Activated CD4-positive, alpha-beta T cell treated with anti-CD3 and anti-CD28 coated beads, Interleukin-2, amount 50 U/mL, for 48 hours (primary cell): ENCODE measurements at regions not wholly inside any gene's neighbourhood (a gene's known extent, or its start where the extent isn't known, plus 50 kb on each side); places are given as distances from the start of the nearest gene placed in this dataset.
"Not testable (repeated sequence)": the region's sequence is repeated elsewhere in the genome, so short reads cannot be mapped to it uniquely, and the experiment has no call there.

Experiments used
- DNase-seq, 2 experiments: peaks; one replicate each; pipeline ENCODE4 v3.0.0-alpha.2; 2020

DNA sequence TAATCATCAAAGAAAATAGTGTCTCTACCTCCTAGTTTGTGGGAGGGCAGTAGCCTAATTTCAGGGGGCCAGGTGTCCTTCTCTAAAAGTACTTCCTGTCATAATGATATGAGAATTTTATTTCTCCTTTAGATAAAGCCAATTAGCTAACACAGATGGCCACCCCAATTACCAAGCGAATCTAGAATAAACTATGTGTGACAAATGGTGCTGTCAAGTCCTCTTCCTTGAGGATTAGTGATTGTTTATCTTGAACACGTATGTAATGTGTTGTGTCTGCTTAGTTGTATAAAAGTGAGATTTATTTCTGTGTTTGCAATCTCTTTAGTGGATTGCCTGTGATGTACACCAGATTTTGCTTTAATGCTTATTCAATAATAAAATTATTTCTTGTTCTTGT lies 1120.0 kb downstream of the SORCS1 start:
- DNase-seq: no peak

DNA sequence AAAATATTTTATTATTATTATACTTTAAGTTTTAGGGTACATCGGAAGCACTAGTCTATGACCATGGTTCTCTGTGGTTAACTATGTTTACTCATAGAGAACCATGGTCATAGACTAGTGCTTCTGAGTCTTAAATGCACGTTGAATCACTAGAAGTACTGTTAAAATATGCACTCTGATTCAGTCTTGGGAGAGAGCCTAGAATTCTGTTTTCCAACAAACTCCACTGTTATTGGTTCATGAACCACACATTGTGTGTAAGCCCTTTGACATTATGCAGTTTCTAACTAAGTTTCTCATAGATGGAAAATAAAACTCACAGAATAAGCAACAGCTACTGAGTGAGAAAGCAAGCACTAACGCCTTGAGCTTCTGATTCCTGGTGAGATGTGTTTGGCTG lies 1120.6 kb downstream of the SORCS1 start:
- DNase-seq: no peak

GRCh38 chr10:106038246-106038645 lies 1126.3 kb downstream of the SORCS1 start:
- DNase-seq: no peak

GRCh38 chr10:106033065-106033464 lies 1131.4 kb downstream of the SORCS1 start:
- DNase-seq: no peak

DNA sequence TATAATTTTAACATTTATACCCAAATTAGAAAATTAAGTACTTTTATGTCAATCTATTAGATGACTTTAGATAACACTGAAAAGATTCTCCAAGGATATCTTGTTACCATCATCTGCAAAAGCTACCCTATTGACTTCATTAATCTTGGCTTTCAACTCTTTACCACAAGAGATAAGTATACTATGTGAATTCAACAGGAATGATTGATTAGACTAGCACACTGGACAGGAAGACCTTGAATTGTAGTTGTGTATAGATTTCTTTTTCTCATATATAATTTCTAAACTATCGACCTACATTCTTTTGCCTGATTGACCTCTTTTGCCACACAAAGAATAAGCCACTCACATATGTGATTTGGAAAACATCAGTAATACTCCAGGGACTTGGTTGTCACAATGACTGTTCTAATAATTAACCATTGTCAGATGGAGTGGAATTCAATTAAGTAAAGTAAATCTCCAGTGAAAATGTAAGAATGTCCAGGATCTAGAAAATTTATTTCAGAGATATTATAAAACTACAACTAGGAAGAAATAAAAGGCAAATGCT lies 1132.0 kb downstream of the SORCS1 start:
- DNase-seq: no peak

DNA sequence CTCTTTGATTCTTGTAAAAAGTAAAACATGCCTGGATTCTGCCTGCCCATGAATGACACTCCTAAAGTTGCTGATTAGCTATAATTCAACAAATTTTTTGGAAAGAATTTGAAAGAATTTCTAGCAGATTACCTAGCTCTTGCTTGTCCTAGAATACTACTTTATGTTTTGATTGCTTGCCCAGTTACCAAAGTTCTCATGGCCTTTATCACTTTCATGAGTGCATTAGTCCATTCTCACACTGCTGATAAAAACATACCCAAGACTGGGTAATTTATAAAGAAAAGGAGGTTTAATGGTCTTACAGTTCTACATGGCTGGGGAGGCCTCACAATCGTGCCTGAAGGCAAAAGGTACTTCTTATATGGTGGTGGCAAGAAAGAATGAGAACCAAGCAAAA lies 1137.3 kb downstream of the SORCS1 start:
- no peak for DNase-seq

- DNase-seq: no peak
Observed at GRCh38 chr10:106025208-106025811, 1139.2 kb downstream of the SORCS1 start.

GRCh38 chr10:106023329-106023728 lies 1141.2 kb downstream of the SORCS1 start:
- DNase-seq: no peak

GRCh38 chr10:106019559-106019958 lies 1144.9 kb downstream of the SORCS1 start:
- DNase-seq: not testable (repeated sequence)

GRCh38 chr10:106015369-106016199 lies 1148.9 kb downstream of the SORCS1 start:
- not testable (repeated sequence) for DNase-seq

DNA sequence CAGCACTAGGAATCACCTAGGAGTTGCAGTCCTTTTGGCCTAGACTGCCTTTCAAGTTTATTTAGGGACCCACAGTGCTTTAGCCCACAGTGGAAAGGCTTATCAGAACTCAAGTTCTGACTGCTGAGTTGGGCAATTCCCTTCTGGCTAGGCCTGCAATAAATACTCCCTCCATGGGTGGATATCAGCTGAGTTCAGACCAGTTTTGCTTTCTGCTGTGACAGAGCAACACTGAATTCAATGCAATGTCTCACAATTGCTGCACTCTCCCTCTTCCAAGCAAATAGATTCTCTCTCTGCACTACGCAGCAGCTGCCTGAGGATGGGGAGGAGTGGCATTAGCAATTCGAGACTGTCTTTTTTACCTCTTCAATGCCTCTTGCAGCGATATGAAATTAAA lies 1153.3 kb downstream of the SORCS1 start:
- DNase-seq: no peak

GRCh38 chr10:106000721-106001120 lies 1163.8 kb downstream of the SORCS1 start:
- no peak for DNase-seq

- no peak for DNase-seq
Observed at GRCh38 chr10:105993609-105994008, 1170.9 kb downstream of the SORCS1 start.

DNA sequence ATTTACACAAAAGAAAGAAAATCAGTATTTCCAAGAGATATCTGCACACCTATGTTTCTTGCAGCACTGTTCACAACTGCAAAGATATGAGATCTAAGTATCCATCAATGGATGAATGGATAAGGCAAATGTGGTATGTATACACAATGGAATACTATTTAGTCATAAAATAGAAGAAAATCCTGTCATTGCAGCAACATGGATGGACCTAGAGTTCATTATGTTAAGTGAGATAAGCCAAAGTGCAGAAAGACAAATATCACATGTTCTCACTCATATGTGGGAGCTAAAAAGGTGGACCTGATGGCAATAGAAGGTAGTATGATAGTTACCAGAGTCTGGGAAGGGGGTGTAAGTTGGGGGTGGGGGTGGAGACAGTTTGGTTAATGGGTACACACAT lies 1171.6 kb downstream of the SORCS1 start:
- no peak for DNase-seq

- DNase-seq: no peak
Observed at GRCh38 chr10:105990529-105990928, 1174.0 kb downstream of the SORCS1 start.

GRCh38 chr10:105989995-105990394 lies 1174.5 kb downstream of the SORCS1 start:
- no peak for DNase-seq

DNA sequence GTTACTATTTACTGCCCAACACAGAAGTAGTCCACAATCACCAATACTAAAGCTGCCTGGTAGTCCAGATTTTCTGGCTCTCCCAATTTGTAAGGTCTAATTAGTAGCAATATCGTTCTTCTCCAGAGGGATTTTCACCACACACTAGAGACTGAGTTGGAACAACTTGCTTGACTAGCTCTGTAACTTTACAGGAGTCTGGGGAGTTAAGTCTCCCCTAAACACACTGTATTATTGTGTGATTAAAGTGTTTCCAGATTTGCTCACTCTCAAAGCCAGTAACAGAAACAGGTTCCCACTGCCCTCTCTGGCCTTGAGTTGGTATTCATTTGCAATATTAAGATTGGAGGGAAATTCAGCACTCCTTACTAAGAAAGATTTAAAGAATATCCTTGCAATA lies 1175.7 kb downstream of the SORCS1 start:
- DNase-seq: no peak

DNA sequence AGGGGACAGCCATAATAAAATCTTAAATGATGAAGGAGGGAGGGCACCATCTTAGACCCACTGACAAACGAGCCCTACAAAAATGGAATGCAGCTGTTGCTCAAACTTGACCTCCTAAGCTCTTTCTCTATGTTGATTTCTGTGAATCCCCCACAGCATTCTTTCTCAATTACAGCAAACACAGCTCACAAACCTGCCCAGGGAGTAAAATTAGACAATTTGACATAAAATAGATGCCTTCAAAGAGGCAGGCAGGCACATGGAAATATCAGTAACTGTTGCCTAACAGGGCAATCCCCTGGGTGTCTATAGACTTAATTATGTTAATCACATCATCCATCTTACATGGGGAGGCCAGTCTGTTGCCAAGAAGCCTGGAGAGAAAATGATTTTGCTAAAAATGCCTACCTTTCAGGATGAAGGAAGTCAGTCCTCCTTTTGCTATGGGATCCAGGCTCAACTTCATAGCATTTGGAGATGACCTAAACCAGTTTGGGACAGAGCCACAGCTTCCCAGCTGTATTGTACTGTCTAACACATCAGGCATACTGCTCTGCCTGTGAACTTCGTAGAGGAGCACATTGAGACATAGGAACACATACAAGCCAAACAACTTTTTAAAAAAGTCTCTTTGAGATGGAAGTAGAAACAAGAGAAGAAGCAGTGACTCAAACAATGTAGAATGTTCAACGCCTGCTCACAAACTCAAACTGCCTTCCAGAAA lies 1177.4 kb downstream of the SORCS1 start:
- DNase-seq: no peak

DNA sequence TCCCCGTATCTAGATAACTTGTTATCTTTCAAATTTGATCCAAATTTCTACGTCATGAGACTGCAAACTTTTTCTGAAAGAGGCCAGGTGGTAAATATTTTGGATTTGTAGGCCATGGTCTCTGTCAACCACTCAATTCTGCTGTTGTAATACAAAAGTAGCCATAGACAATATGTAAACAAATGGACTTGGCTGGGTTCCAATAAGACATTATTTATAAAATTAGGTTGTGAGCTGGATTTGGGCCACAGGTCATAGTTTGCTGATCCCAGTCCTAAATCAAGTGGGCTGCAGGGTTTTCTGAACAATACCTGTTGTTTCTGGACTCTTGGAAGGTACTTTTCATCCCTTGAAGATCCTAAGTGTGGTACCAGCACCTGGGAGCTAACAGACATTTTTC lies 1178.0 kb downstream of the SORCS1 start:
- DNase-seq: no peak

DNA sequence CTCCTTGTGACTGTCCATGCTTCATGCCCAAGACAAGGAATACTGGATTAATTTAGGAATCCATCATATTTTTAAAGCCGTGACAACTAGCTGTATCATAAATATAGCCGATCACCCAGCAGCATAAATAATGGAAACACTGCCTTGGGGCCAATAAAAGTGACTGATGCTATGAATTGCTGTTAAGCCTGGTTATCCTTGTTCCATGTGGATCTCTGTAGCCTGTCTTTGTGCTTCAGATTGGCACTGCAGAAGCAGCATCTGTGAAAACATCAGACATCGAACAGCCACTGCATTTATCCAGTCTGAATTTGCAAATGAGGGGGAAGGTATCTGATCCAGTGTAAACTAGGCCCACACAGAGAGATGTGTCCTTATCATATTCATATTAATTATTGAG lies 1181.8 kb downstream of the SORCS1 start:
- no peak for DNase-seq

GRCh38 chr10:105981679-105982078 lies 1182.8 kb downstream of the SORCS1 start:
- no peak for DNase-seq

GRCh38 chr10:105974803-105975456 lies 1189.6 kb downstream of the SORCS1 start:
- DNase-seq: peak; percentile 3 to 4

DNA sequence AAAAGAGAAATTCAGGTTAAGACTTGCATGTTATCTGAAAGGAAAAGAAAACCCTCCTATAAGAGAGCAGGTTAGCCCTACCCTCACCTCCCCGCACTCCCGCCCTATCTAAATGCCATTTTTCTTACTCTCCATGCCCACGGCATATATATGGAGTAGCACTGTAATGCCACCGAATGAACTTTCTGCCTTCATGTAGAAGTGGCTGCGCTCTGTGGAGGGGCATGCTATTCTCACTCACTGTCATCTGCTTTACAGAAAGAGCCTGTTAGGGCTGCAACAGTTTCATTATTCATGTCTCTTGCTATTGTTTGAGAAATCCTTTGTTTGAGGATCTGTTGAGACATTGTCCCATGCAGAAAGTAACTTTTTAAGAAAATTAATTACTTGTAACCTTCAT lies 1190.6 kb downstream of the SORCS1 start:
- DNase-seq: no peak
